ENCODE measurements at regions not wholly inside any gene's neighbourhood (a gene's known extent, or its start where the extent isn't known, plus 50 kb on each side); places are given as distances from the start of the nearest gene placed in this dataset.

DNA sequence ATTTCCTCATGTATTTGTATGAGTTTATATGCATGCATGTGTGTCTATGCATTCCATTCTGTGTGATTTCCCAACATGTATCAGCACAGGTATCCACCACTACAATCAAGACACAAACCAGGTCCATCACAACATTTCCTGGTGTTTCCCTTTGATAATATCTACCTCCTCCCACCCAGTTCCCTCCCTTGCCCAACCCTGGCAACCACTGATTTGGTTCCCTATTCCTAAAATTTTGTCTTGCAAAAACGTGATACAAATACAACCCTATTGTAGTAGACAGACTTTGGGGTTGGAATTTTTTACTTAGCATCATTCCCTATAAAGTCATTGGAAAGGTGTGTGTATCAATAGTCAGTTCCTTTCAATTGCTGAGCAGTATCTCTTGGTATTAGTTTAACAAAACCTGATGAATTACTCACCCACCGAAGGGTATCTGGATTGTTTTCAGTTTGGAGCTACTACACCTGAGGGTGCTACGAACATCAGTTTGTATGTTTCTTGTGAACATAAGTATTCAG is 51.8 kb upstream of the IGLL5 start:
- in situ Hi-C loops (cut with MboI; ENCODE audit: low sequenced_read_pairs), result no loop called here

DNA sequence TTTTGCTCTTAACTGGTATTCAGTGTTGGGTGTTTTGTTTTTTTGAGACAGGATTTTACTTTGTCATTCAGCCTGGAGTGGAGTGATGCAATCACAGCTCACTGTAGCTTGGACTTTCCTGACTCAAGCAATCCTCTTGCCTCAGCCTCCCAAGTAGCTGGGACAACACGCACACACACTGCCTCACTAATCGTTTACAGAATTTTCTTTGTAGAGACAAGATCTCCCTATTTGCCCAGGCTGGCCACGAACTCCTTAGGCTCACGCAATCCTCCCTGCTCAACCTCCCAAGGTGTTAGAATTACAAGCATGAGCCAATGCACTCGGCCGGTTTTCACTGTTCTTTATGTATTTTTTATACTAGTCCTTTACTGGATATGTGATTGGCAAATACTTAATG is 51.0 kb upstream of the IGLL5 start:
- in situ Hi-C loops (cut with MboI; ENCODE audit: low sequenced_read_pairs), result no loop called here

Data from HL-60/S4 (cell line).